Neuronal stem cell (in vitro differentiated cells): ENCODE measurements at regions not wholly inside any gene's neighbourhood (a gene's known extent, or its start where the extent isn't known, plus 50 kb on each side); places are given as distances from the start of the nearest gene placed in this dataset.
A peak's percentile ranks its signal among the peaks of the same experiment; 100 is the strongest.

Source experiments
- DNase-seq: peaks from one replicate; pipeline ENCODE4 v3.0.0-alpha.2; 2013; ENCODE audit warnings: low spot score
- H2AFZ ChIP-seq: one replicate; pipeline ENCODE4 v1.6.1; 2013; ENCODE audit warnings: mild to moderate bottlenecking, low read length, inconsistent platforms
- H2AK5ac ChIP-seq: 2 replicates; pipeline ENCODE4 v1.6.1; 2013; ENCODE audit warnings: low read depth, mild to moderate bottlenecking, inconsistent platforms, low read length, moderate library complexity, mixed read lengths
- H2BK120ac ChIP-seq: 2 replicates; pipeline ENCODE4 v1.6.1; 2013; ENCODE audit warnings: low read depth, mild to moderate bottlenecking, inconsistent platforms, low read length, moderate library complexity, mixed read lengths
- H2BK12ac ChIP-seq: one replicate; pipeline ENCODE4 v1.6.1; 2013; ENCODE audit warnings: low read length, inconsistent platforms
- H2BK15ac ChIP-seq: 2 replicates; pipeline ENCODE4 v1.6.1; 2013; ENCODE audit warnings: mild to moderate bottlenecking, low read length, inconsistent platforms, mixed read lengths
- H2BK5ac ChIP-seq: one replicate; pipeline ENCODE4 v1.6.1; 2013; ENCODE audit warnings: inconsistent platforms, mild to moderate bottlenecking, low read length, moderate library complexity
- H3K14ac ChIP-seq: one replicate; pipeline ENCODE4 v1.6.1; 2013; ENCODE audit warnings: low read length, inconsistent platforms
- H3K18ac ChIP-seq: 2 replicates; pipeline ENCODE4 v1.6.1; 2013; ENCODE audit warnings: low read length, inconsistent platforms
- H3K23ac ChIP-seq: 2 replicates; pipeline ENCODE4 v1.6.1; 2013; ENCODE audit warnings: low read depth, mild to moderate bottlenecking, mixed read lengths, low read length, inconsistent platforms; ENCODE audit not compliant: poor library complexity
- H3K27ac ChIP-seq: replicated peaks from 3 replicates; pipeline ENCODE4 v1.5.1; 2013; ENCODE audit warnings: low read length, inconsistent platforms
- H3K27me3 ChIP-seq, 3 experiments: 2 replicates each; pipeline ENCODE4 v1.6.1; 2013; ENCODE audit warnings: low read length in 3 of 3, mild to moderate bottlenecking in 2 of 3, inconsistent platforms in 1 of 3, low read depth in 1 of 3, mixed read lengths in 1 of 3, moderate library complexity in 1 of 3; ENCODE audit not compliant: control insufficient read depth in 3 of 3, insufficient read depth in 3 of 3
- H3K36me3 ChIP-seq, 2 donors: replicated peaks in 1 of 2; 2 replicates each; pipeline ENCODE4 v1.6.1; 2013; ENCODE audit warnings: low read length in 2 of 2; ENCODE audit not compliant: control insufficient read depth in 2 of 2, insufficient read depth in 2 of 2
- H3K4ac ChIP-seq: 2 replicates; pipeline ENCODE4 v1.6.1; 2013; ENCODE audit warnings: inconsistent platforms, mild to moderate bottlenecking, low read length, moderate library complexity
- H3K4me1 ChIP-seq, 2 donors: 1 replicate in 1 of 2; 2 replicates in 1 of 2; pipeline ENCODE4 v1.6.1; 2013; ENCODE audit warnings: low read length in 2 of 2, low read depth in 1 of 2; ENCODE audit not compliant: control insufficient read depth in 2 of 2, insufficient read depth in 1 of 2
- H3K4me2 ChIP-seq: one replicate; pipeline ENCODE4 v1.6.1; 2013; ENCODE audit warnings: mild to moderate bottlenecking, low read length, inconsistent platforms; ENCODE audit not compliant: insufficient read depth, poor library complexity, severe bottlenecking
- H3K4me3 ChIP-seq, 2 donors: 2 replicates each; pipeline ENCODE4 v1.5.1; 2013; ENCODE audit warnings: low read length in 2 of 2, mild to moderate bottlenecking in 2 of 2, inconsistent platforms in 1 of 2, moderate library complexity in 1 of 2
- H3K79me1 ChIP-seq: one replicate; pipeline ENCODE4 v1.6.1; 2013; ENCODE audit warnings: low read depth, mild to moderate bottlenecking, inconsistent platforms, low read length, moderate library complexity
- H3K9ac ChIP-seq: one replicate; pipeline ENCODE4 v1.6.1; 2013; ENCODE audit warnings: mild to moderate bottlenecking, low read depth, low read length, inconsistent platforms; ENCODE audit not compliant: poor library complexity
- H3K9me3 ChIP-seq, 2 donors: replicated peaks in 1 of 2; 2 replicates each; pipeline versions ENCODE3 to v1.6.1; 2013; ENCODE audit warnings: low read length in 2 of 2, mild to moderate bottlenecking in 2 of 2, inconsistent platforms in 1 of 2, low read depth in 1 of 2, mixed read lengths in 1 of 2, moderate library complexity in 1 of 2; ENCODE audit not compliant: control insufficient read depth in 2 of 2, insufficient read depth in 1 of 2
- H4K8ac ChIP-seq: one replicate; pipeline ENCODE4 v1.6.1; 2013; ENCODE audit warnings: low read depth, mild to moderate bottlenecking, inconsistent platforms, low read length, moderate library complexity
- H4K91ac ChIP-seq: one replicate; pipeline ENCODE4 v1.6.1; 2013; ENCODE audit warnings: low read length, low read depth, mild to moderate bottlenecking, inconsistent platforms; ENCODE audit not compliant: poor library complexity
- WGBS, 2 donors: extraction: QIAGEN DNeasy Blood & Tissue Kit; methylation state at CpG; one replicate each; pipeline ENCODE4 v1.1.7; 2013; ENCODE audit warnings: missing lambda C conversion rate in 2 of 2, mixed read lengths in 1 of 2; ENCODE audit not compliant: insufficient read length in 2 of 2, insufficient replicate concordance in 1 of 2; ENCODE audit errors: extremely low coverage in 2 of 2; 5-methylcytosine and 5-hydroxymethylcytosine counted together

DNA sequence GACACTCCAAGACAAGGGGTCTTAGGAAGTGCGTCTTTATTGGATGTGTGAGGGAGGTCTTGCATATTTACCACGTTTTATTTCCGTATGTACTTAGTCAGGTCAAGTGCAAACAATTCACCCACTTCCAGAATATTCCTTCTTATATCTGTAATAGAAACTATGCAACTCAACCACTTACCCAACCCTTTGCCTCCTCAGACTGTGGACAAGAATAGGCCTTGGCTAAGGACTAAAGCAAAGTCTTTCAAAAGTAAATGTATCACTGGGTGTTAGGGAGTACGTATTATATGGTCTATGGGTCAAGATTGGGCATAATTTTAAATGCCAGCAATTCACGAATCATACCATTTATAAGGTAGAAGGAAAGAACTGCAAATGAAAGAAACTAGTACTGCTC, 484.8 kb downstream of the MBD2 start:
- Histone ChIP-seq H3K23ac (no peak overlapping the region), H3K36me3 (no peaks in the 10 kb centered on the region), H3K79me1 (no peaks in the 10 kb centered on the region), H2BK5ac (no peak overlapping the region), H3K27me3 (no peaks in the 10 kb centered on the region), H2BK12ac (no peak overlapping the region), H2AK5ac (no peak overlapping the region), H3K9ac (no peak overlapping the region), H3K4me2 (no peak overlapping the region), H2BK15ac (no peak overlapping the region), H2AFZ (no peak overlapping the region), H4K91ac (no peak overlapping the region), H3K4me1 (no peaks in the 10 kb centered on the region), H3K14ac (no peak overlapping the region), H3K4ac (no peak overlapping the region), H2BK120ac (no peak overlapping the region), H3K9me3 (no peaks in the 10 kb centered on the region), H3K18ac (no peak overlapping the region), H3K4me3 (no peak overlapping the region), H4K8ac (no peak overlapping the region), H3K27ac (no peak overlapping the region)
- no peak for DNase-seq
- no CpG with 5 or more reads among the region's 5 CpGs for WGBS, 2 donors

DNA sequence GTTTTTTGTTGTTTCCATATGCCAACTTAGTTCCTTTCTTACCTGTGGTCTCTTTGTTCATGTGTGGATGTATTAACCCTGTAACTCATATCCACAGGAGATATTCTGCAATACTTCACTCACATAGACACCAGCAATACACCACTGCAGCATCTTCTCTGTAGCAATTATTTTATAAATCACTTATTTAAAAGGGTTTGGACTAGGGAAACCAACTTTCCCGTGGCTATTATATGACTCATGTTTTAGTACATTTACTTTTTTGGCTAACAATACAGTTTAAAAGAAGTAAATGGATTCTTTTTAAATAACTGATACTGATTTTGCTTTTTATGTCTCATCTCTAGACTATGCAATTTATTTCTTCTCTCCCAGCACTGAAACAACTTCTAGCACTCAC, 488.9 kb downstream of the MBD2 start:
- Histone ChIP-seq H2BK120ac (no peak overlapping the region), H3K18ac (no peak overlapping the region), H3K9ac (no peak overlapping the region), H2BK12ac (no peak overlapping the region), H3K79me1 (no peaks in the 10 kb centered on the region), H3K4ac (no peak overlapping the region), H3K4me2 (no peak overlapping the region), H2BK15ac (no peak overlapping the region), H3K36me3 (no peaks in the 10 kb centered on the region), H4K8ac (no peak overlapping the region), H3K23ac (no peak overlapping the region), H4K91ac (no peak overlapping the region), H3K27me3 (no peaks in the 10 kb centered on the region), H2AK5ac (no peak overlapping the region), H2BK5ac (no peak overlapping the region), H3K27ac (no peak overlapping the region), H3K14ac (no peak overlapping the region), H3K9me3 (no peaks in the 10 kb centered on the region), H3K4me3 (no peak overlapping the region), H3K4me1 (no peaks in the 10 kb centered on the region), H2AFZ (no peak overlapping the region)
- no CpG with 5 or more reads among the region's 1 CpG for WGBS, 2 donors
- DNase-seq = no peak

DNA sequence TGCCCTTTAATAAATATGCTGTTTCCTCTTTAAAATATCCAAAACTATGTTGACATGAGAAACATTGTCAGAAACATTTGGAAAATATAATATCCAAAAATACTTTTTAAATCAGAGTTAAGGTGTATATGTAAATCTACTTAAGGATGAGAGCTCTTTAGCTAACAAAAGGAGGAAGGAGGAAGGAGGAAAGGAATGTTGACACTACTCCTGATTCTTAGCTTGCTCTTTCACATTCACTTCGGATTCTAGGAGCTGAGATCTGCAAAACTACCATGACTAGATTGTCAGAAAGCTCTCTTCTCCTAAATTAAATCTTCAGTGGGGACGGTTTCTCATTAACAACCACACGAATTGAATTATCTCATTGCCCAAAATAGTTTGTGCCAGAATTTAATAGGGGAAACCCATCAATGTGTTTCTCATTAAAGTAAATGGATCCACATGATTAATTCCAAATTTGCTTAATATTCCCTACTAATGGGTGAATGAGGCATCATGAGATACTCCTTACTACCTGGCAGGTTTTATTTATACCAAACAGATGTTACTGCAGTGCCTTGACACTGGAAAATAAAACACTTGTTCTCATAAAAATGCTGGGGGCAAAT, 509.1 kb downstream of the MBD2 start:
- Histone ChIP-seq H3K4ac (no peak overlapping the region), H3K27me3 (no peaks in the 10 kb centered on the region), H3K79me1 (no peaks in the 10 kb centered on the region), H3K4me2 (no peak overlapping the region), H2BK5ac (no peak overlapping the region), H3K27ac (no peak overlapping the region), H3K4me3 (no peak overlapping the region), H3K14ac (no peak overlapping the region), H2AK5ac (no peak overlapping the region), H4K91ac (no peak overlapping the region), H2BK15ac (no peak overlapping the region), H3K4me1 (peaks cover 0 to 30% of the 10 kb centered on the region in 2 donors), H3K18ac (no peak overlapping the region), H3K23ac (no peak overlapping the region), H2BK12ac (no peak overlapping the region), H3K9ac (no peak overlapping the region), H3K9me3 (no peaks in the 10 kb centered on the region), H4K8ac (no peak overlapping the region), H2AFZ (peak overlapping the region; percentile 21), H3K36me3 (no peaks in the 10 kb centered on the region), H2BK120ac (no peak overlapping the region)
- DNase-seq = no peak
- no CpG with 5 or more reads among the region's 3 CpGs for WGBS, 2 donors

DNA sequence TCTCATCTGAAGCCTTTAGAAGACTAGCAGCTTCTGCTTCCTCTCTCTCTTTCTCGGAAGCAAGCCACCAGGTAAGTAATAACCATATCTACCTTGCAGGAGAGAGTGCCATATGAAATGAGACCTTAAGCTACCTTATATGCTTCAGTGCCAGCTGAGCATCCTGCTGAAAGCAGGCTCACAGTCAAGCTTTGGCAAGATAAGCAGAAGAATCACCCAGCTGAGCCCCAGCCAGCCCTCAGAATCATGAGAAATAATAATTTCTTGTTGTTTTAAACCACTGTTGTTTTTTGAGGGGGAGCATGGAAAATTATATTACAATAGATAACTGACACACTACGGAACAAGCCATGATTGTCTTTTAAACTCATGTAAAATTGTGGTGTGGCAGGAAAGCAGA, 514.4 kb downstream of the MBD2 start:
- Histone ChIP-seq H3K9me3 (no peaks in the 10 kb centered on the region), H3K9ac (no peak overlapping the region), H3K4me1 (peaks cover 3 to 14% of the 10 kb centered on the region in 2 donors), H2BK15ac (no peak overlapping the region), H3K14ac (no peak overlapping the region), H3K27me3 (no peaks in the 10 kb centered on the region), H2AFZ (no peak overlapping the region), H4K8ac (no peak overlapping the region), H2AK5ac (no peak overlapping the region), H3K4me3 (no peak overlapping the region), H2BK120ac (no peak overlapping the region), H2BK12ac (no peak overlapping the region), H2BK5ac (no peak overlapping the region), H3K18ac (no peak overlapping the region), H3K36me3 (no peaks in the 10 kb centered on the region), H3K23ac (no peak overlapping the region), H3K4ac (no peak overlapping the region), H3K4me2 (no peak overlapping the region), H3K79me1 (no peaks in the 10 kb centered on the region), H3K27ac (no peak overlapping the region), H4K91ac (no peak overlapping the region)
- DNase-seq = no peak
- no CpG with 5 or more reads among the region's 2 CpGs for WGBS, 2 donors
